Stimulated activated CD8-positive, alpha-beta memory T cell treated with anti-CD3 and anti-CD28 coated beads, Interleukin-4, amount 100 ng/mL, for 4 hours (primary cell): ENCODE measurements at regions not wholly inside any gene's neighbourhood (a gene's known extent, or its start where the extent isn't known, plus 50 kb on each side); places are given as distances from the start of the nearest gene placed in this dataset.

Experiments
- DNase-seq, 2 donors: peaks; one replicate each; pipeline ENCODE4 v3.0.0-alpha.2; 2020; ENCODE audit warnings: low read depth in 2 of 2, low spot score in 1 of 2

DNA sequence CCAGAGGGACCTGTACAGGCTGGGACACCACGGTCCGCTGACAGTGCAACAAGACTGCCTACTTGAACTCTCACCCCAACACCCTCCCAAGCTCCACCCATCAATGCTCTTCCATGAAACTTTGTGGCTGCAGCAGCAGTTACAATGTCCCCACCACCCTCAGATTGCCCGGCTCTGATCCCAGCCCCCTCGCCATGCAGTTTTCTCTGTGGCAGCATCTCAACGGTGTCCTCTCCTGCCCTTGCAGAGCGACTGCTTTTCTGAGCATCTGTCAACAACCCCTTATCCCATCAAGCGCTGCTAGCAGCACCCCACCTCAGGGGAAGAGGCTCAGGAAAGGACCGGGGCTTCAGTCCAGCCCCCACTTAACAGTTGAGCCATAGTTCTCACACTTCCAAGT lies 137.1 kb upstream of the NDUFV2 start:
- no peak for DNase-seq

DNA sequence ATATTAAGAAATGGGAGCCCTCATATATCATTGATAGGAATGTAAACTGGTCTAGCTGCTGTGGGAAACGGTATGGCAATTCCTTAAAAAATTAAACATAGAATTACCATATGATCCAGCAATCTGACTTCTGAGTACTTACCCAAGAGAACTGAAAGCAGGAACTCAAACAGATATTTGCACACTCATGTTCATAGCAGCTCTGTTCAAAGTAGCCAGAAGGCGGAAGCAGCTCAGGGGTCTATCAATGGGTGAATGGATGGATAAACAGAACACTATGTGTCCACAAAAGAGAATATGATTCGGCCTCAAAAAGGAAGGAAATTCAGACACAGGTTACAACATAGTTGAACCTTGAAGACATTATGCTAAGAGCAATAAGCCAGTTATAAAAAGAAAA lies 135.7 kb upstream of the NDUFV2 start:
- DNase-seq, result no peak

DNA sequence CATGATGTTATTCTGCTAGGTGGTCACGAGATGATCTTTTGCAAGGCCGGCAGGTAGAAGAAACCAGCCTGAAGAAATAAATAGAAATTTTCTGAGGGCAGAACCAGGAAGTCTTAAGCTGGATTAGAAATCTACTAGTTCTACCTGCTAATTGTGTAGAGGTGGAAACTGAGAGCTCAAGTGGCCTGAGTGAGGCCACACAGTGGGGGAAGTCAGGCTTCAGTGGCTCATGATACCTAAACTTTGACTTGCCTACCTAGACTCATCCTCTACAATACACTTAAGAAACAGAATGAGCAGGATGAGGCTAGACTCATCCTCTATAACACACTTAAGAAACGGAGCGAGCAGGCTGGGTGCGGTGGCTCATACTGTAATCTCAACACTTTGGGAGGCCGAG lies 134.9 kb upstream of the NDUFV2 start:
- no peak for DNase-seq

DNA sequence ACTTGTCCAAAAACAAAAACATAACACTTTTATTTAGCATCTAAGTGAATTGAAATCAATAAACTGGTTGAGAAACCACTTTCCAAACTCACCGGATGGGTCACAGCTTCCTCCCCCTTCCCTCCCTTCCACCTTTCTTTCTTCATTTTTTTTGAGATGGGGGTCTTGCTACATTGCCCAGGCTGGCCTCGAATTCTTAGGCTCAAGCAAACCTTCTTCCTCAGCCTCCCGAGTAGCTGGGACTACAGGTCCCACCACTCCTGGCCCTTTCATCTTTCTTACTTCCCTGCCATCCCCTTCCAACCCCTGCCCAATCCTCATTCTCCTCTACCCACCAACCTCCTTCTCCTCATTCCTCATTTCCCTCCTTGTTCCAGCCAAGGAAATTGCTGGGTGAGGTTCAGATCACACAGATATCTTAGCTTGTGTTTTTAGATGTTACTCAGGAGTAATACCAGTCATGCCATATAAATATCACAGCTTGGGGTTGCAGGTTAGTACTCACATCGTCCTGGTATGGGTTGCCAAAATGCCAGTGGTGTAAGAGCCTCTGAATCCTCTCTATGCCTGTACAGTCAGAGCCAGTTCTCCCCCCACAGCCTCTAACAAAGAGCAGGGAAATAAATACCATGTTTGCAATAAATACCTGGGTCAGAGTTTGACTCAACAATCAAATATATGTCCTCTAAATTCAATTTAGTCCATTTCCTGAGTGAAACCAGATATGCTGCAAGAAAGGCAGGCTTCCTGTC lies 132.7 kb upstream of the NDUFV2 start:
- no peak for DNase-seq

DNA sequence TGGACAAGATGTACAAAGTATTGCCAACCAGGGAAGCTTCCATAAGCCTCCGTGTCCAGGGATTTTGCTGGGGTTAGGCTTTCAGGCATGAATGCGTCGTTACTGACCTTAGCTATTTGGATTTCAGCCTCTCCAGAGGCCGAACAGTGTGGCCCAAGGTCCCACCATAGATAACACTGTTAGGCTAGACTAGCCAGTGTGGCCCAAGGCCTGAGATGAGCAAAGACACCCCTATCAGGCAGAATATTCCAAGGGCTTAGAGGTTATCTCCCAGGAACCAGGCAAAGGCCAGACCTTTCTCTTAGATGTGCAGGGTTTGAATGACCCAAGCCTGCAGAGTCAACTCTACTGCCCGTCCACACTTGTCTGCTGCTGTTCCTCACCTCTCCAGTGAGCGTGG lies 131.7 kb upstream of the NDUFV2 start:
- DNase-seq, result no peak

DNA sequence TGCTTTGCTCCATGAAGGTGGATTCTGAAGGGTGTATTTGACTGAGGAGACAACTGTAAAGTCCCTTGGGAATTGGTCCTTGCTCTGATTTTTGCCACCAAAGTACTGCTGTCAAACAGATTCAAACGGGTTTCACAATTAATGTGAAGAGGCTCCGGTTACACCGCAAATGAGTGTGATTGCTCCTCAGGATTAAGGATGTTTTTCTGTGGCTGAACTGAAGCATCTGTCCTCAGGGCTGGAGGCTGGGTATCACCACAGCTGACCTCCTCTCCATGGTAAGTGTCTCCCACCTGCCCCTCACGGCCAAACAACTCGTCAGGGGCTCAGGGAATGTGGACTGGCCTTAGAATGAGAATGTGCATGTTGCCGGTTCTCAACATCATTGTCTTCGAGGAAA lies 130.4 kb upstream of the NDUFV2 start:
- DNase-seq, result no peak

DNA sequence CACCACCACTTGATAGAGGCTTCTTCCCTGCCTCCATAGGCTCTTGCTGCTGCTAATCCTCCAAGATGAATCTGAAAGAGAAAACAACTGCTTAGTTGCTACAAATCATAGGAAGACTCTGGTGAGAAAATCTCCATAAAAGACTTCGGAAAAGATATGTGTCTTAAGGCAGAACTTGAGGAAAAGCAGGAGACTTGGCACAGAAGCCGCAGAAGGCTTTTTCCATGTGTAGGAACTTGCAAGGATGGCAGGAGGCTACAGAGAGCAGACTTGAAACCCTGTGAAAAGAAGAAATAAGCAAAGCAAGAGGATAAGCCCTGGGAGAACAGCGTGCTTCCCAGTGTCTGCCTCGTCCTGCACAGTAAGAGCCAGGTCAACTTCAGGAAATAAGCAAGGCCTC lies 128.2 kb upstream of the NDUFV2 start:
- DNase-seq, result no peak

DNA sequence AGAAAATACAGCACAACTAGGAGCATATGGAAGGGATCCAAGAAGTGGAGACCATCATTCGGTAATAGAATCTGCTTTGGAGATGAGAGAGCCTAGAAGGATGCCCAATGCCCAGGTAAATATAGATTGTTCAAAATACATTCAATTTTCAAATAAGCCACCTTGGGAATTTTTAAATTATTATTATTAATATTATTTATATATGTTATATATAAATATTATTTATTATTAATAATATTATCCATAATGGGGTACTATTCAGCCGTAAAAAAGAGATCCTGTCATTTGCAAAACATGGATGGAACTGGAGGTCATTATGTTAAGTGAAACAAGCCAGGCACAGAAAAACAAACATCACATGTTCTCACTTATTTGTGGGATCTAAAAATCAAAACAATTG lies 127.8 kb upstream of the NDUFV2 start:
- no peak for DNase-seq

DNA sequence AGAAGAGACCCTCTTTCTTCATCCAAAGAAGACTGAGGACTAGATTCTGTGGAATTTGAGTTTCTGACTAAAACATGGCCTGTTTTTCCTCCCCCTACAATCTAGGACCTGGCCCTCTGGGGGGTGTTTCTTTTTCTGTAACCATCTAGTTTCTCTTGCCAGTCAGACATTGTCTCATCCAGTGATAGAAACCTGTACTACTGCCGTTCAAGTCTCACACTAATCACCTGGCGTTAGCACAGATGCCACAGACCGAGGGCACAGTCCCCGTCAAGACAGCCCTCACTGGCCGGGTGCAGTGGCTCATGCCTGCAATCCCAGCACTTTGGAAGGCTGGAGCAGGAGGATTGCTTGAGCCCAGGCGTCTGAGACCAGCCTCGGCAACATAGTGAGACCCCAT lies 126.9 kb upstream of the NDUFV2 start:
- DNase-seq, result no peak

DNA sequence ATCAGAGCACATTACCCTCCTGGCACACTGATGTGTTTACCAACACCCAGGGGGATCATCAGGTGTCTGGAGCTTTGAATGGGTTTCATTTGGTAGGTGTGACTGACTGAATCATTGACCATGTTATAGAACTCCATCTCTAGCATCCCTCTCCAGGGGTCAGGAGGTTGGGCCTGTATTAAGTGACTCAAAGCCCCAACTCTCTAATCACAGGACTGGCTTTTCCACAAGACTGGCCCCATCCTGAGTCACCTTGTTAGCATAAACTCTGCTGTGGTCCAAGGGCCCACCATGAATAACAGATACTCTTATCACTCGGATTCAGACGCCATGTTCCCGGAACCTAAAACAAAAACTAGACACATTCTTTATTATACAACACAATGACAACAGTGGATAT lies 125.9 kb upstream of the NDUFV2 start:
- DNase-seq, result no peak

DNA sequence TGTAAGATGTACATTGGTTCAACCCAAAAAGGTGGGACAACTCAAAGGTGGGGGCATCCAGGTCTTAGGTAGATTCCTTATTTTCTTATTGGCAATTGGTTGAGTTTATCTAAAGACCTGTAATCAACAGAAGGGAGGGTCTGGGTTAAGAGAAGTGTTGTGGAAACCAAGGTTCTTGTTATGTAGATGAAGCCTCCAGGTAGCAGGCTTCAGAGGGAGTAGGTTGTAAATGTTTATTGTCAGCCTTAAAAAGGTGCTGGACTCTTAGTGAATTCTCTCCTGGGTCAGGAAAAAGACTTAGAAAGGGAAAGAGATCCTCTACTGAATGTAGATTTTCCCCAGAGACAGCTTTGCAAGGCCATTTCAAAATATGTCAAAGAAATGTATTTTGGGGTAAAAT lies 125.3 kb upstream of the NDUFV2 start:
- DNase-seq, result no peak

DNA sequence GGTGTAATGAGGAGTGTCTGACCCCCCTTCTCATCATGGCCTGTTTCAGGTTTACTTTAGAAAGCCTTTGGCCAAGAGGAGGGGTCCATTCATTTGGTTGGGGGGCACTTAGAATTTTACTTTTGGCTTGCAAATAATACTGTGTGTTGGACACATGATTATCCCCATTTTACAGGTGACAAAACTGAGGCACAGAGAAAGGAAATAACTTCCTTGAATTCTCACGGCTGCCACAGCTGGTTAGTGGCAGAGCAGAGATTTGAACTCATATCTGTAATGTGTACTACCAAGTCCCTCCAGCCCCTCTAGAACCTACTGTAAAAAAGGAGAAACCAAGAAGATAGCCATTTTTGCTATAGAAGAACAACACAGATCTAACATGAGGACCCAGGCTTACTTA lies 124.8 kb upstream of the NDUFV2 start:
- DNase-seq, result no peak

DNA sequence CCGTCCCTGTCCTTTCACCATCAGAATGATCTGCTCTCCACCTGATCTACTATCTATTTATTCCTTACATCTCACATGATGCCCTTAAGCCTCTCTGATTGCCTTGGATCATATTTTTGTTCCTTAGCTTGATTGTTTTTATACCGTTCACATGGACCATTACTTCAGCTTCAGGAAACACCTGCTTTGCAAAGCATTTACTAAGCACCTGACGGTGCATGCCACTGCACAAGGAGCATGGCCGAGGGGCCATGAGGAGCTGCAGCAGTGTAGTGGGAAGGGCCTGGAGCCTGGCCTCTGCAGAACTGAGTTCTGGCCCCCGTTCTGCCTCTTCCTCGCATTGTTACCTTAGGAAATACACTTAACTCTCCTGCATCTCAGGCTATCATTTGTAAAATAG lies 124.1 kb upstream of the NDUFV2 start:
- no peak for DNase-seq

DNA sequence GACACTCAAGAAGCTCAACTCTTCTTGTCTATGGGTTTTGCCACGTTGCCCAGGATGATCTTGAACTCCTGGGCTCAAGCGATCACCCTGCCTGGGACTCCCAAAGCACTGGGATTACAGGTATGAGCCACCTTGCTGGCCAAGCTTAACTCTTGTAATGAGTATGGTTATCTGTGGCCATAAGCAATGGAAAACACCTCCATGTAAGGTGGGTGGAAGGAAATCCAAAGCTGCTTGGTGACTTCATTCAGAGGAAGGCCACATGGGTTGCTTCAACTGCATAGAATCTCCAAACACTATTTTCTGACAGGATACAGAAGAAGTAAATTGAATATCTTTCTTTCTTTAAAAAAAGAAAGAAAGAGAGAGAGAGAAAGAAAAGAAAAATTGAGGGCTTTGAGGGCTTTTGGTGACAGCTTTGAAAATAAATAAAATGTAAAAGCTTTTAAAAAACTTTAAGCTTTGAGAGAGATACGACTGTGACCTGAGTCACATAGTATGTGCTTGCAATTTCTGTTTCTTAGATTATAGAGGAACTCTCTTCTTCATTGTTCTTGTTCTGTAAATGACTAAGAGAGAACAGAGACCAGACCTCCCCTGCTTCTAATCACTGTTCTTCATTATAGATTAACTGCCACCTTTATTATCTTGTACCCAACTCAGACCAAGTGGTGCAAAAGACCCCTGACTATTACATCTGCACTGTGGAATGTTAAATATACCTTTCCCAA lies 123.1 kb upstream of the NDUFV2 start:
- DNase-seq, result no peak

DNA sequence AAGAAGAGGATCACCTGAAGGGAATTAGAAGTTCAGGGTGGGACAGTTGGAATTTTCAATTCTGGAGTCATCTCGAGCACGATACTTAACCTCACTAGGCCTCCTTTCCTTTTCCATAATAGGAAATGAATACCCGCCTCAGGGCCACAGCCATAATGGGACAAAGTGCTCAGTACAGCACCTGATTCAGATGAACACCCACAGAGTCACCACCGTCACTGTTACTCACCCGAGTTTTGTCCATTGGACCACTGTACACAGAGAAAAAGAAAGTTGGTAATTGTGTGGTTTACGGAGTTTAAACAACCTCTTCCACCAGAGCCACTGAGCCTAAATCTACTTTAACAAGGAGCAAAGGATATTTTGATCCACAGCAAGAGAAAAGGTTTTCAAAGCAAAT lies 122.0 kb upstream of the NDUFV2 start:
- no peak for DNase-seq

DNA sequence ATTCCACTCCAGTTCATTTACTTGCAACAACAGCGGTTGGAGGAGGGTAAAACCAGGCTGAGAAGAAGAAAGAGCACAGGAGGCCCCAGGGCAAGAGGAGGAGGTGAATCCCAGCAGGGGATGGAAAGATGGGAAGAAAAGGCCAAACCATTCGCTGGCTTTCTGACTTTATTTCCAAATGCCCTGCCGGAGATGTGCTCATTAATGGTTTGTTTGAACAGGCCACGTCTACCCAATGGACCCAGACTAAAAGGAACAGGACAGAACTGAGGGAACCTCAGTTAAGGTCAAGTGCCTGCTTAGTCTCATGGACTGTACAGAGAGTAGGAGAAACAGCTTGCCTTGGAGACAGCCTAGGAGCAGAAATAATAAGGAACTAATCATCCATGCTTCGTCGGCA lies 121.6 kb upstream of the NDUFV2 start:
- no peak for DNase-seq

DNA sequence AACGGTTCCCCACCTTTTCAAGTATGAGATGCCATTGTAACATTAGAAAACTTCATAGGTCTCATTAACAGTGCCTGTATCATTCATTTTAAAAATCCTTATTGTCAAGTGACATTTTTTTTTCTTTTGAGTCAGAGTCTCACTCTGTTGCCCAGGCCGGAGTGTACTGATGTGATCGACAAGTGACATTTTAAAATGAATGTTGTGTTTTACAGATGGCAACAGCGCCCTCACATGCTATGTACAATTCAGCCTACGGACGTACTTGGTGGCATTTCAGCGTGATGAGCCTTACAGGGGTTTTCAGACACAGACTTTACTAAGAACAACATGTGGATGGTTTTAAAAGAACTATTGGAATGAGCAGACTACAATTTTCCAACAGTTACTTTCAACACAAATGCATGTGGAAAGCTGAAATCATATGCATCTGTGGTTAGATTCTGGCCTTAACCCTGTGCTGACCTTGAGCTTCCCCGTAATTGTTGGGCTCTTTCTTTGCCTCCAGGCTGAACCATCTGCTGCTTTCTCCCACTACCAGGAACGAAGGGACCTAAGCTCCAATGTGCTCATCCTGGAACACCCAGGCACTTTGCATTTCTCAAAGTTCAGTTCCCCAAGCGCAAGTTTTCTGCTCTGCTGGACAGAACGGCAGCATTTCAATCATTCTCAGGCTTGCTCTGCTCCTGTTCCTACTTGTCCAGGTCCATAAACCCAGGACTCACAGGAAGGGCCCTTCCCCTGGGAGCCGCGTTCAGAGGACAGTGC lies 119.9 kb upstream of the NDUFV2 start:
- DNase-seq, result no peak

DNA sequence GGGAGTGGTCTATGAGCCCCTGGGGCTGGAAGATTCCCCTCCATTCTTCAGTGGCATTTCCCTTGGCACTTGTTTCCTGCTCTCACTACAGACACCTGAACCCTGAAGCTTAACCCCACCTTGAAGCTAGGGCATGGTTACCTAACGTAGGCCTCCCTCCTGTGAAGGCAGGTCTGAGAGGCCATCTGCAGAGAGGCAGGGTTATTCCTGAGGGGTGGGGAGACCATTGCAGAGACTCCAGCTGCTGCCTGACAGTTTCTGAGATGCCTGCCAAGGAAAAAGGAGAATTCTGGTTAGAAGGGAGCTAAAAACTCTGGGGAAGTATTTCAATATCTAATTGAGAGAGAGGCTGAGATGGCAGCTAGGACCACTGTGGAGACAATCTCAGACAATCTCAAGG lies 119.3 kb upstream of the NDUFV2 start:
- no peak for DNase-seq

DNA sequence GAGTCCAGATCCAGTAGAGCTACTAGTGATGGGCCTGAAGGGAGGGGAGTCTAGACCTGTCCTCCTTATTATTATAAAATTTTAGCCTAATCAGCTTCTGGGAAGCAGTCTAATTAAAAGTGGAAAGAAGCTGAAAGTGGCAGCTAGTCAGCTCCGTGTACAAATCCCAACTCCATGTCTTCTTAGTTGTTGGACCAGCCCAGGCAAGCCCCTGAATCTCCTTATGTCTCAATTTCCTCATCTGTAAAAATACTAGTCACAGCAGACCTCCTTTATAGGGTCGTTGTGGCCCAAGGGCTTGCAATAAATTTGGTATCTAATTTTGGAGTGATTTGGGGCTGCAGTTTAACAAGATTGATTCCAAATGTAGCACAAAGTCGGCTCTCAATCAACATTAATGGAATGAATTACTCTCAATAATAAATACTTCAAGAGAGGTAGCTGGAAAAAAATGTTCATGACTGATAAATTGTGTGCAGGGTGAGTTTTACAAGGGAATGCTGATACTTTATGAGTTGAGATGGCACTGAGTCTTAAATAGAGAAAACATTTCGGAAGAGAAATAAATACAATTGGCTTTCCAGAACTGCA lies 118.3 kb upstream of the NDUFV2 start:
- no peak for DNase-seq

DNA sequence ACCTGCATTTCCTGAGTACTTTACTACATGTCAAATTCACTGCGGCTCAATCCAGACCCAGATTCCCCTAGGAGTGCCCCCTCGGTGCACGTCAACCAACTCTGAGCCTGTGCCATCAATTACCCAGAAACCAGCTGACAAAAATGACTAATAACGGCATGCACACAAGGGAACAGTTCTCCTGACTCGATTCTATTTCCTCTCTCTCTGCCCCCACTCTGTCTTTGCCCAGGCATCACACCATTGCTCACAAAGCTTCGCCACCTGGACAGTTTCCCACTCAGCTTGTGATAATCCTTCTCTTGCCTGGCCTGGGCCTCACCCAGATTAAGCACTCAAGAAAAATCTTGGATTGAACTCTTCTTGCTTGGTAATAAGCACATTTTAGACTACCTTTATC lies 115.3 kb upstream of the NDUFV2 start:
- no peak for DNase-seq

DNA sequence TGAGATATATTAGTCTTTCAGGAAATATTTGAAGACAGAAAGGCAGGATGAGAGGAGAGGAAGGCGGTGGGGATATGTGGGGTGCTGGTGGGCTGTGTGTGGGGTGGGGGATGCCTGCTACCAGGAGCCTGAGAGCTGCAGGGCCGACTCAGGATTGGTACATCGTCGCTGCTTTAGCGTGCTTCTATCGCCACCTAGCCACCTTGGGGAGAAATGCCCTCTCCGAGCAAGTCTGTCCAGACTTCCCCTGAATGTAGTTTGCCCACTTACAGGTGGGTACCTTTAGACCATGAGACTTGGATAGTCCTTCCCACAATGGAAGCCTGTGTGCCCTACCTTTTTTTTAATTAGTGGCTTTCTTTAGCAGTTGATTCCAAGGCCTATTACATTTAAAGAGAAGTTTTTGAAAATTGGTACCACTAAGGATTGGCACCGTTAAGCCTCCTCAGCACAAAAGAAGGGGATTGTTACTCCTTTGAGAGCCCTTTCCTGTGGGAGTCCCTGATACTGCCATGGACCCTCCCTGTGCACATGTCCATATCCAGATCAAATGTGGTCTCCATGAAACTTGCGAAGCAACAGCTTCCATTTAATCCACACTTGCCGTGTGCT lies 114.1 kb upstream of the NDUFV2 start:
- no peak for DNase-seq
